MCF 10A (cell line): ENCODE measurements at regions not wholly inside any gene's neighbourhood (a gene's known extent, or its start where the extent isn't known, plus 50 kb on each side); places are given as distances from the start of the nearest gene placed in this dataset.

ENCODE experiments used
- BruUV-seq: library from RNA; stranded (reverse); fragments of 400-500 nt; replicated peaks from 2 replicates; lab custom pipeline; 2021; lab: Mats Ljungman, UMichigan
- CTCF ChIA-PET: fragments of 300-600 bp; sonication (Branson Sonifier 250); formaldehyde crosslinking; extraction: SDS; loops from one replicate; lab custom pipeline; 2021; ENCODE audit warnings: antibody characterized with exemption, inconsistent platforms; lab: Yijun Ruan, JAX
- POLR2A ChIA-PET: fragments of 300-600, 350-650 bp; sonication (Branson Sonifier 250); formaldehyde crosslinking; extraction: SDS; loops from one replicate; lab custom pipeline; 2020; ENCODE audit warnings: antibody characterized with exemption, inconsistent platforms; lab: Yijun Ruan, JAX
- DNase-seq: peaks from one replicate; pipeline ENCODE4 v3.0.0-alpha.2; 2018; ENCODE audit not compliant: unreplicated experiment
- H3K27ac Mint-ChIP-seq: one replicate; pipeline ENCODE4 v1.8.0; 2022; ENCODE audit warnings: mild to moderate bottlenecking, low read depth, mixed read lengths; ENCODE audit not compliant: unreplicated experiment
- H3K27me3 Mint-ChIP-seq: one replicate; pipeline ENCODE4 v1.8.0; 2022; ENCODE audit warnings: mixed read lengths; ENCODE audit not compliant: insufficient read depth, unreplicated experiment
- H3K36me3 Mint-ChIP-seq: one replicate; pipeline ENCODE4 v1.8.0; 2022; ENCODE audit warnings: mild to moderate bottlenecking, moderate library complexity, mixed read lengths; ENCODE audit not compliant: insufficient read depth, unreplicated experiment
- H3K4me1 Mint-ChIP-seq: one replicate; pipeline ENCODE4 v1.8.0; 2022; ENCODE audit warnings: mixed read lengths; ENCODE audit not compliant: insufficient read depth, unreplicated experiment
- H3K4me3 Mint-ChIP-seq: one replicate; pipeline ENCODE4 v1.8.0; 2022; ENCODE audit warnings: mild to moderate bottlenecking, moderate library complexity, mixed read lengths; ENCODE audit not compliant: unreplicated experiment
- H3K9me3 Mint-ChIP-seq: one replicate; pipeline ENCODE4 v1.8.0; 2022; ENCODE audit warnings: mixed read lengths; ENCODE audit not compliant: unreplicated experiment
- CTCF ChIP-seq: fragments of 200-600 bp; IDR thresholded peaks from one replicate; pipeline ENCODE4 v1.8.0; 2022; ENCODE audit warnings: antibody characterized with exemption, mild to moderate bottlenecking; ENCODE audit not compliant: unreplicated experiment
- intact Hi-C: fragments of 100-400 bp; cut with micrococcal nuclease; formaldehyde crosslinking; loops from 2 replicates; pipeline ENCODE4 v1.14.1; 2022

GRCh38 chr17:79539944-79540705, 70.7 kb downstream of the RBFOX3 start:
- no peak overlapping the region for H3K4me3 Mint-ChIP-seq
- intact Hi-C loops: no loop called here
- ChIA-PET CTCF (no interaction called here), POLR2A (no interaction called here)
- DNase-seq: no peak
- peaks cover 58% of the 10 kb centered on the region for H3K27me3 Mint-ChIP-seq
- no peaks in the 10 kb centered on the region for H3K9me3 Mint-ChIP-seq
- H3K36me3 Mint-ChIP-seq: no peaks in the 10 kb centered on the region
- no peak for TF ChIP-seq CTCF
- no peaks in the 10 kb centered on the region for H3K4me1 Mint-ChIP-seq
- no peak overlapping the region for H3K27ac Mint-ChIP-seq
- BruUV-seq: no TSS peak

- ChIA-PET POLR2A (no interaction called here), CTCF (no interaction called here)
- intact Hi-C loops: no loop called here
- Mint-ChIP-seq H3K4me3 (no peak overlapping the region), H3K9me3 (no peaks in the 10 kb centered on the region), H3K4me1 (no peaks in the 10 kb centered on the region), H3K27me3 (peaks cover 61% of the 10 kb centered on the region), H3K27ac (no peak overlapping the region), H3K36me3 (no peaks in the 10 kb centered on the region)
- no TSS peak for BruUV-seq
- DNase-seq: no peak
- TF ChIP-seq CTCF: no peak
Observed at GRCh38 chr17:79538291-79538690, 72.6 kb downstream of the RBFOX3 start.

- no peaks in the 10 kb centered on the region for H3K36me3 Mint-ChIP-seq
- ChIA-PET CTCF (no interaction called here), POLR2A (no interaction called here)
- H3K4me3 Mint-ChIP-seq: no peak overlapping the region
- TF ChIP-seq CTCF: no peak
- H3K27ac Mint-ChIP-seq: no peak overlapping the region
- DNase-seq: no peak
- no peaks in the 10 kb centered on the region for H3K9me3 Mint-ChIP-seq
- peaks cover 62% of the 10 kb centered on the region for H3K27me3 Mint-ChIP-seq
- intact Hi-C loops: no loop called here
- no TSS peak for BruUV-seq
- H3K4me1 Mint-ChIP-seq: no peaks in the 10 kb centered on the region
Observed at GRCh38 chr17:79537686-79538085, 73.2 kb downstream of the RBFOX3 start.

DNA sequence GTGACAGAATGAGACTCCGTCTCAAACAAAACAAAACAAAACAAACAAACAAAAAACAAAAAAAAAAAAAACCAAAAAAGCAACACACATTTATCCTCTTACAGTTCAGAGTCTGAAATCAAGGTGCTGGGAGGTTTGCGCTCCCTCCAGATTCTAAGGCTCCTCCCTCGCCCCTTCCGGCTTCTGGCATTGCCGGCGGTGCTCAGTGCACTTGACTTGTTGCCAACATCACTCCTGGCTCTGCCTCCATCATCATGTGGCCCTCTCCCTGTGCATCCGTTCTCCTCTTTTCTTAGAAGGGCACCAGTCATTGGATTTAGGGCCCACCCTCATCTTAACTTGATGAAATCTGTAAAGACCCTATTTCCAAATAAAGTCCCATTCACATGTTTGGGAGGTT, 73.8 kb downstream of the RBFOX3 start:
- ChIA-PET POLR2A (no interaction called here), CTCF (no interaction called here)
- no peak for DNase-seq
- Mint-ChIP-seq H3K27ac (no peak overlapping the region), H3K27me3 (peaks cover 68% of the 10 kb centered on the region), H3K36me3 (no peaks in the 10 kb centered on the region), H3K9me3 (no peaks in the 10 kb centered on the region), H3K4me3 (no peak overlapping the region), H3K4me1 (no peaks in the 10 kb centered on the region)
- BruUV-seq: no TSS peak
- intact Hi-C loops: no loop called here
- no peak for TF ChIP-seq CTCF
